ENCODE measurements at regions not wholly inside any gene's neighbourhood (a gene's known extent, or its start where the extent isn't known, plus 50 kb on each side); places are given as distances from the start of the nearest gene placed in this dataset.

- in situ Hi-C loops (cut with MboI; ENCODE audit: low sequenced_read_pairs), result no loop called here
Observed at GRCh38 chr10:10828623-10829022, 189.0 kb upstream of the CELF2 start.

GRCh38 chr10:10829576-10829975 is 188.1 kb upstream of the CELF2 start:
- in situ Hi-C loops (cut with MboI; ENCODE audit: low sequenced_read_pairs), result no loop called here

- in situ Hi-C loops (cut with MboI; ENCODE audit: low sequenced_read_pairs), result no loop called here
Observed at GRCh38 chr10:10830293-10830986, 187.2 kb upstream of the CELF2 start.

- in situ Hi-C loops (cut with MboI; ENCODE audit: low sequenced_read_pairs), result no loop called here
Observed at GRCh38 chr10:10831085-10831484, 186.6 kb upstream of the CELF2 start.

GRCh38 chr10:10833955-10834354 is 183.7 kb upstream of the CELF2 start:
- in situ Hi-C loops (cut with MboI; ENCODE audit: low sequenced_read_pairs), result no loop called here

- in situ Hi-C loops (cut with MboI; ENCODE audit: low sequenced_read_pairs), result no loop called here
Observed at GRCh38 chr10:10844251-10844650, 173.4 kb upstream of the CELF2 start.

- in situ Hi-C loops (cut with MboI; ENCODE audit: low sequenced_read_pairs), result no loop called here
Observed at GRCh38 chr10:10845185-10845584, 172.5 kb upstream of the CELF2 start.

- in situ Hi-C loops (cut with MboI; ENCODE audit: low sequenced_read_pairs), result no loop called here
Observed at GRCh38 chr10:10845826-10846503, 171.7 kb upstream of the CELF2 start.

GRCh38 chr10:10846504-10846900 is 171.2 kb upstream of the CELF2 start:
- in situ Hi-C loops (cut with MboI; ENCODE audit: low sequenced_read_pairs), result no loop called here

- in situ Hi-C loops (cut with MboI; ENCODE audit: low sequenced_read_pairs), result no loop called here
Observed at GRCh38 chr10:10847387-10847786, 170.3 kb upstream of the CELF2 start.

GRCh38 chr10:10848488-10849111 is 169.1 kb upstream of the CELF2 start:
- in situ Hi-C loops (cut with MboI; ENCODE audit: low sequenced_read_pairs), result no loop called here

- in situ Hi-C loops (cut with MboI; ENCODE audit: low sequenced_read_pairs), result no loop called here
Observed at GRCh38 chr10:10849306-10849705, 168.4 kb upstream of the CELF2 start.

GRCh38 chr10:10850214-10850613 is 167.5 kb upstream of the CELF2 start:
- in situ Hi-C loops (cut with MboI; ENCODE audit: low sequenced_read_pairs), result no loop called here

GRCh38 chr10:10852464-10852863 is 165.2 kb upstream of the CELF2 start:
- in situ Hi-C loops (cut with MboI; ENCODE audit: low sequenced_read_pairs), result no loop called here

- in situ Hi-C loops (cut with MboI; ENCODE audit: low sequenced_read_pairs), result no loop called here
Observed at GRCh38 chr10:10853954-10854353, 163.7 kb upstream of the CELF2 start.

- in situ Hi-C loops (cut with MboI; ENCODE audit: low sequenced_read_pairs), result no loop called here
Observed at GRCh38 chr10:10854725-10855124, 162.9 kb upstream of the CELF2 start.

GRCh38 chr10:10855151-10855581 is 162.5 kb upstream of the CELF2 start:
- in situ Hi-C loops (cut with MboI; ENCODE audit: low sequenced_read_pairs), result no loop called here

- in situ Hi-C loops (cut with MboI; ENCODE audit: low sequenced_read_pairs), result no loop called here
Observed at GRCh38 chr10:10860455-10860976, 157.2 kb upstream of the CELF2 start.

GRCh38 chr10:10865303-10865702 is 152.4 kb upstream of the CELF2 start:
- in situ Hi-C loops (cut with MboI; ENCODE audit: low sequenced_read_pairs), result no loop called here

- in situ Hi-C loops (cut with MboI; ENCODE audit: low sequenced_read_pairs), result no loop called here
Observed at GRCh38 chr10:10865913-10866312, 151.8 kb upstream of the CELF2 start.

GRCh38 chr10:10869592-10869991 is 148.1 kb upstream of the CELF2 start:
- in situ Hi-C loops (cut with MboI; ENCODE audit: low sequenced_read_pairs), result no loop called here

All from HL-60/S4 treated with retinoic acid at 250 ng/mL for 4 days and 3 days (cell line).